SK-N-SH (cell line): ENCODE measurements at regions not wholly inside any gene's neighbourhood (a gene's known extent, or its start where the extent isn't known, plus 50 kb on each side); places are given as distances from the start of the nearest gene placed in this dataset.

Source experiments
- GABPA ChIP-seq: IDR thresholded peaks from 2 replicates; pipeline ENCODE4 v1.4.0; 2012; ENCODE audit warnings: low read depth, mild to moderate bottlenecking
- JUND ChIP-seq: IDR thresholded peaks from 2 replicates; pipeline ENCODE4 v1.4.0; 2012
- NFIC ChIP-seq: IDR thresholded peaks from 2 replicates; pipeline ENCODE4 v1.4.0; 2012; ENCODE audit warnings: borderline replicate concordance
- POLR2AphosphoS5 ChIP-seq: IDR thresholded peaks from 2 replicates; pipeline ENCODE4 v1.6.1; 2012; ENCODE audit warnings: low read depth, low read length
- RAD21 ChIP-seq: IDR thresholded peaks from 2 replicates; pipeline ENCODE4 v1.6.1; 2012; ENCODE audit warnings: mild to moderate bottlenecking, low read length
- RCOR1 ChIP-seq: fragments of 150-350 bp; IDR thresholded peaks from 2 replicates; pipeline ENCODE4 v1.6.1; 2017; ENCODE audit warnings: antibody characterized with exemption, low read length
- SMC3 ChIP-seq: IDR thresholded peaks from 2 replicates; pipeline ENCODE4 v1.6.1; 2012; ENCODE audit warnings: low read depth, low read length, improper control_type of control experiment
- TAF1 ChIP-seq: IDR thresholded peaks from 2 replicates; pipeline ENCODE4 v1.6.1; 2012; ENCODE audit warnings: low read depth, mild to moderate bottlenecking, low read length, moderate library complexity, borderline replicate concordance
- TEAD4 ChIP-seq: IDR thresholded peaks from 2 replicates; pipeline ENCODE4 v1.4.0; 2012; ENCODE audit warnings: mild to moderate bottlenecking, borderline replicate concordance; ENCODE audit not compliant: insufficient read depth
- YY1 ChIP-seq: IDR thresholded peaks from 2 replicates; pipeline ENCODE4 v1.4.0; 2012; ENCODE audit warnings: low read depth, mild to moderate bottlenecking
- TF ChIP-seq, protein P1 (sequence below): fragments of 200-600 bp; sonication (generic); IDR thresholded peaks from 2 replicates; pipeline ENCODE4 v1.6.1; 2017; ENCODE audit warnings: antibody characterized with exemption, mild to moderate bottlenecking, moderate library complexity
- TF ChIP-seq, protein P2 (sequence below): IDR thresholded peaks from 2 replicates; pipeline ENCODE4 v1.4.0; 2012; ENCODE audit warnings: low read depth
- TF ChIP-seq, protein P3 (sequence below): IDR thresholded peaks from 2 replicates; pipeline ENCODE4; 2012
- TF ChIP-seq, protein P4 (sequence below): IDR thresholded peaks from 2 replicates; pipeline ENCODE4 v1.6.1; 2012; ENCODE audit warnings: mild to moderate bottlenecking, low read depth, low read length, moderate library complexity

DNA sequence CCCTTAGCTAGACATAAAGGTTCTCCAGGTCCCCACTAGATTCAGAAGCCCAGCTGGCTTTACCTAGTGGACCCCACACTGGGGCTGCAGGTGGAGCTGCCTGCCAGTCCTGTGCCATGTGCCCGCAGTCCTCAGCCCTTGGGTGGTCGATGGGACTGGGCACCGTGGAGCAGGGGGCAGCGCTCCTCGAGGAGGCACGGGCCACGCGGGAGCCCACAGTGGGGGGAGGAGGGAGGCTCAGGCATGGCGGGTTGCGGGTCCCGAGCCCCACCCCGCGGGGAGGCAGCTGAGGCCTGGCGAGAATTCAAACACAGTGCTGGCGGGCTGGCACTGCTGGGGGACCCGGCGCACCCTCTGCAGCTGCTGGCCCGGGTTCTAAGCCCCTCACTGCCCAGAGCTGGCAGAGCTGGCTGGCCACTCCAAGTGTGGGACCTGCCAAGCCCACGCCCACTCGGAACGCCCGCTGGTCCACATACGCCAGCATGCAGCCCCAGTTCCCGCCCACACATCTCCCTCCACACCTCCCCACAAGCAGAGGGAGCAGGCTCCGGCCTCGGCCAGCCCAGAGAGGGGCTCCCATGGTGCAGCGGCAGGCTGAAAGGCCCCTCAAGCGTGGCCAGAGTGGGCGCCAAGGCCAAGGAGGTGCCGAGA, 119.7 kb upstream of the NRXN1 start:
- TF ChIP-seq SMC3 (no peak), NFIC (no peak), TAF1 (no peak), POLR2AphosphoS5 (no peak), YY1 (no peak), JUND (no peak), TEAD4 (no peak), RAD21 (no peak), RCOR1 (no peak), GABPA (no peak)
- TF ChIP-seq, protein P1, sequence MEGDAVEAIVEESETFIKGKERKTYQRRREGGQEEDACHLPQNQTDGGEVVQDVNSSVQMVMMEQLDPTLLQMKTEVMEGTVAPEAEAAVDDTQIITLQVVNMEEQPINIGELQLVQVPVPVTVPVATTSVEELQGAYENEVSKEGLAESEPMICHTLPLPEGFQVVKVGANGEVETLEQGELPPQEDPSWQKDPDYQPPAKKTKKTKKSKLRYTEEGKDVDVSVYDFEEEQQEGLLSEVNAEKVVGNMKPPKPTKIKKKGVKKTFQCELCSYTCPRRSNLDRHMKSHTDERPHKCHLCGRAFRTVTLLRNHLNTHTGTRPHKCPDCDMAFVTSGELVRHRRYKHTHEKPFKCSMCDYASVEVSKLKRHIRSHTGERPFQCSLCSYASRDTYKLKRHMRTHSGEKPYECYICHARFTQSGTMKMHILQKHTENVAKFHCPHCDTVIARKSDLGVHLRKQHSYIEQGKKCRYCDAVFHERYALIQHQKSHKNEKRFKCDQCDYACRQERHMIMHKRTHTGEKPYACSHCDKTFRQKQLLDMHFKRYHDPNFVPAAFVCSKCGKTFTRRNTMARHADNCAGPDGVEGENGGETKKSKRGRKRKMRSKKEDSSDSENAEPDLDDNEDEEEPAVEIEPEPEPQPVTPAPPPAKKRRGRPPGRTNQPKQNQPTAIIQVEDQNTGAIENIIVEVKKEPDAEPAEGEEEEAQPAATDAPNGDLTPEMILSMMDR = no peak
- TF ChIP-seq, protein P2, sequence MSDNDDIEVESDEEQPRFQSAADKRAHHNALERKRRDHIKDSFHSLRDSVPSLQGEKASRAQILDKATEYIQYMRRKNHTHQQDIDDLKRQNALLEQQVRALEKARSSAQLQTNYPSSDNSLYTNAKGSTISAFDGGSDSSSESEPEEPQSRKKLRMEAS = no peak
- TF ChIP-seq, protein P3, sequence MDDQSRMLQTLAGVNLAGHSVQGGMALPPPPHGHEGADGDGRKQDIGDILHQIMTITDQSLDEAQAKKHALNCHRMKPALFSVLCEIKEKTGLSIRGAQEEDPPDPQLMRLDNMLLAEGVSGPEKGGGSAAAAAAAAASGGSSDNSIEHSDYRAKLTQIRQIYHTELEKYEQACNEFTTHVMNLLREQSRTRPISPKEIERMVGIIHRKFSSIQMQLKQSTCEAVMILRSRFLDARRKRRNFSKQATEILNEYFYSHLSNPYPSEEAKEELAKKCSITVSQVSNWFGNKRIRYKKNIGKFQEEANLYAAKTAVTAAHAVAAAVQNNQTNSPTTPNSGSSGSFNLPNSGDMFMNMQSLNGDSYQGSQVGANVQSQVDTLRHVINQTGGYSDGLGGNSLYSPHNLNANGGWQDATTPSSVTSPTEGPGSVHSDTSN = no peak
- TF ChIP-seq, protein P4, sequence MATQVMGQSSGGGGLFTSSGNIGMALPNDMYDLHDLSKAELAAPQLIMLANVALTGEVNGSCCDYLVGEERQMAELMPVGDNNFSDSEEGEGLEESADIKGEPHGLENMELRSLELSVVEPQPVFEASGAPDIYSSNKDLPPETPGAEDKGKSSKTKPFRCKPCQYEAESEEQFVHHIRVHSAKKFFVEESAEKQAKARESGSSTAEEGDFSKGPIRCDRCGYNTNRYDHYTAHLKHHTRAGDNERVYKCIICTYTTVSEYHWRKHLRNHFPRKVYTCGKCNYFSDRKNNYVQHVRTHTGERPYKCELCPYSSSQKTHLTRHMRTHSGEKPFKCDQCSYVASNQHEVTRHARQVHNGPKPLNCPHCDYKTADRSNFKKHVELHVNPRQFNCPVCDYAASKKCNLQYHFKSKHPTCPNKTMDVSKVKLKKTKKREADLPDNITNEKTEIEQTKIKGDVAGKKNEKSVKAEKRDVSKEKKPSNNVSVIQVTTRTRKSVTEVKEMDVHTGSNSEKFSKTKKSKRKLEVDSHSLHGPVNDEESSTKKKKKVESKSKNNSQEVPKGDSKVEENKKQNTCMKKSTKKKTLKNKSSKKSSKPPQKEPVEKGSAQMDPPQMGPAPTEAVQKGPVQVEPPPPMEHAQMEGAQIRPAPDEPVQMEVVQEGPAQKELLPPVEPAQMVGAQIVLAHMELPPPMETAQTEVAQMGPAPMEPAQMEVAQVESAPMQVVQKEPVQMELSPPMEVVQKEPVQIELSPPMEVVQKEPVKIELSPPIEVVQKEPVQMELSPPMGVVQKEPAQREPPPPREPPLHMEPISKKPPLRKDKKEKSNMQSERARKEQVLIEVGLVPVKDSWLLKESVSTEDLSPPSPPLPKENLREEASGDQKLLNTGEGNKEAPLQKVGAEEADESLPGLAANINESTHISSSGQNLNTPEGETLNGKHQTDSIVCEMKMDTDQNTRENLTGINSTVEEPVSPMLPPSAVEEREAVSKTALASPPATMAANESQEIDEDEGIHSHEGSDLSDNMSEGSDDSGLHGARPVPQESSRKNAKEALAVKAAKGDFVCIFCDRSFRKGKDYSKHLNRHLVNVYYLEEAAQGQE = no peak
